Upper lobe of left lung (tissue), 4 donors: ENCODE measurements at regions not wholly inside any gene's neighbourhood (a gene's known extent, or its start where the extent isn't known, plus 50 kb on each side); places are given as distances from the start of the nearest gene placed in this dataset.

Experiments used
- CTCF ChIP-seq, 6 experiments: fragments of 450-650 bp in 4 of 6; fragments of 200-600 bp in 2 of 6; sonication (generic) in 2 of 6; IDR thresholded peaks; one replicate each; pipeline ENCODE4 v1.5.1; 2016 to 2019; ENCODE audit warnings: antibody characterized with exemption in 6 of 6
- EP300 ChIP-seq, 4 donors: sonication (generic); formaldehyde crosslinking; IDR thresholded peaks; one replicate each; pipeline ENCODE4 v1.5.1; 2017; ENCODE audit warnings: antibody characterized with exemption in 4 of 4, control low read depth in 2 of 4
- POLR2A ChIP-seq, 4 donors: fragments of 450-650 bp; IDR thresholded peaks; one replicate each; pipeline ENCODE4 v1.5.1; 2016 to 2017; ENCODE audit warnings: antibody characterized with exemption in 4 of 4, mild to moderate bottlenecking in 2 of 4

- TF ChIP-seq CTCF (IDR thresholded peaks at IDR 0.05) (no peak), POLR2A (IDR thresholded peaks at IDR 0.05) (no peak), EP300 (IDR thresholded peaks at IDR 0.05) (no peak)
Measured at GRCh38 chr10:121422096-121422495, 176.1 kb downstream of the FGFR2 start.
